SU-DHL-6 (cell line): ENCODE measurements at regions not wholly inside any gene's neighbourhood (a gene's known extent, or its start where the extent isn't known, plus 50 kb on each side); places are given as distances from the start of the nearest gene placed in this dataset.

Experiments
- H2AFZ ChIP-seq: fragments of 200-600 bp; sonication (generic); 2 replicates; pipeline ENCODE4 v1.6.1; 2014; ENCODE audit warnings: low read depth, mild to moderate bottlenecking, moderate library complexity, mixed read lengths, antibody characterized with exemption, low read length; ENCODE audit not compliant: severe bottlenecking
- H3F3A ChIP-seq: fragments of 200-600 bp; shearing (Covaris generic); 2 replicates; pipeline ENCODE4 v1.6.0; 2016; ENCODE audit warnings: antibody characterized with exemption, mild to moderate bottlenecking; ENCODE audit not compliant: insufficient read depth
- H3K27ac ChIP-seq: fragments of 200-600 bp; sonication (generic); 2 replicates; pipeline ENCODE4 v1.5.1; 2016; ENCODE audit warnings: low read depth, mild to moderate bottlenecking, low read length, moderate library complexity, mixed read lengths
- H3K27me3 ChIP-seq: fragments of 200-600 bp; sonication (generic), shearing (Covaris generic); 2 replicates; pipeline ENCODE4 v1.6.0; 2014; ENCODE audit warnings: mild to moderate bottlenecking, low read length
- H3K36me3 ChIP-seq: fragments of 200-600 bp; sonication (generic); 2 replicates; pipeline ENCODE4 v1.6.1; 2014; ENCODE audit warnings: mild to moderate bottlenecking, low read length, mixed read lengths
- H3K4me2 ChIP-seq: fragments of 300-600, 200-600 bp; shearing (Covaris generic), sonication (generic); 2 replicates; pipeline ENCODE4 v1.6.0; 2014; ENCODE audit warnings: low read length, low read depth, mild to moderate bottlenecking; ENCODE audit not compliant: poor library complexity, severe bottlenecking
- H3K4me3 ChIP-seq: fragments of 200-600 bp; sonication (generic); 2 replicates; pipeline ENCODE4 v1.5.1; 2014; ENCODE audit warnings: antibody characterized with exemption, low read length, mild to moderate bottlenecking, mixed read lengths; ENCODE audit not compliant: insufficient read depth, poor library complexity, severe bottlenecking
- H3K79me2 ChIP-seq: fragments of 200-600 bp; sonication (generic); 2 replicates; pipeline ENCODE4 v1.6.1; 2014; ENCODE audit warnings: mild to moderate bottlenecking, low read length, moderate library complexity; ENCODE audit not compliant: insufficient read depth
- H3K9ac ChIP-seq: fragments of 200-600 bp; sonication (generic); 2 replicates; pipeline ENCODE4 v1.7.0; 2014; ENCODE audit warnings: mild to moderate bottlenecking, low read length
- H3K9me2 ChIP-seq: fragments of 200-600 bp; sonication (generic); replicated peaks from 2 replicates; pipeline ENCODE4 v1.6.1; 2014; ENCODE audit warnings: low read length; ENCODE audit not compliant: insufficient read depth
- H3K9me3 ChIP-seq: fragments of 200-600 bp; sonication (generic); 2 replicates; pipeline ENCODE4 v1.6.1; 2014; ENCODE audit warnings: low read length, mixed read lengths; ENCODE audit not compliant: insufficient read depth
- H4K20me1 ChIP-seq: fragments of 200-600 bp; sonication (generic); 2 replicates; pipeline ENCODE4 v1.6.1; 2014; ENCODE audit warnings: low read depth, mild to moderate bottlenecking, antibody characterized with exemption, low read length, moderate library complexity, mixed read lengths
- EZH2phosphoT487 ChIP-seq: fragments of 200-600 bp; sonication (generic), shearing (Covaris generic); conservative IDR thresholded peaks from 2 replicates; pipeline ENCODE4 v1.6.1; 2018; ENCODE audit warnings: mild to moderate bottlenecking, antibody characterized with exemption, low read length, moderate library complexity, mixed read lengths
- TF ChIP-seq, protein P1 (sequence below): fragments of 200-600 bp; sonication (generic); IDR thresholded peaks from one replicate; pipeline ENCODE4 v1.5.1; 2017; ENCODE audit warnings: antibody characterized with exemption, mild to moderate bottlenecking, low read length, moderate library complexity; ENCODE audit not compliant: insufficient read depth, poor library complexity, severe bottlenecking

DNA sequence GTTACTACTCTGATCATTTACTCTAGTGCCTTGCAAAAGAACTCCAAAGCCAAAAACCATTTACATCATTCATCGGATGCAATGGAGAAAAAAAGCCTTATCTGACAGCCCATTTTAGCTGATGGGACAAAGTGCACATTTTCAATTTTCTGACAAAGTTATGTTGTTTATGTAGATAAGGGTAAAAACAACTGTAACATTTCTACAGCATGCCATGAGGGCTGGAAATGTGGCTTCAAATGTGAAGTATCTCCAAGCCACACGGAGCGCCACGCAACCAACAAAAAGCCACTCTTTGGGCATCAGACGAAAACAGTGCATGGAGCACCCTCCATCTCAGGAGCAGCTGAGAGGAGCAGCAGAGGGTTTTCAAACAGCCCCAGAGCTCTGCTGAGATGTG lies 364.6 kb upstream of the ZNF507 start:
- no peak overlapping the region for H3K4me2 ChIP-seq
- no peak overlapping the region for H2AFZ ChIP-seq
- no peaks in the 10 kb centered on the region for H4K20me1 ChIP-seq
- H3K9me3 ChIP-seq = no peaks in the 10 kb centered on the region
- TF ChIP-seq, protein P1, sequence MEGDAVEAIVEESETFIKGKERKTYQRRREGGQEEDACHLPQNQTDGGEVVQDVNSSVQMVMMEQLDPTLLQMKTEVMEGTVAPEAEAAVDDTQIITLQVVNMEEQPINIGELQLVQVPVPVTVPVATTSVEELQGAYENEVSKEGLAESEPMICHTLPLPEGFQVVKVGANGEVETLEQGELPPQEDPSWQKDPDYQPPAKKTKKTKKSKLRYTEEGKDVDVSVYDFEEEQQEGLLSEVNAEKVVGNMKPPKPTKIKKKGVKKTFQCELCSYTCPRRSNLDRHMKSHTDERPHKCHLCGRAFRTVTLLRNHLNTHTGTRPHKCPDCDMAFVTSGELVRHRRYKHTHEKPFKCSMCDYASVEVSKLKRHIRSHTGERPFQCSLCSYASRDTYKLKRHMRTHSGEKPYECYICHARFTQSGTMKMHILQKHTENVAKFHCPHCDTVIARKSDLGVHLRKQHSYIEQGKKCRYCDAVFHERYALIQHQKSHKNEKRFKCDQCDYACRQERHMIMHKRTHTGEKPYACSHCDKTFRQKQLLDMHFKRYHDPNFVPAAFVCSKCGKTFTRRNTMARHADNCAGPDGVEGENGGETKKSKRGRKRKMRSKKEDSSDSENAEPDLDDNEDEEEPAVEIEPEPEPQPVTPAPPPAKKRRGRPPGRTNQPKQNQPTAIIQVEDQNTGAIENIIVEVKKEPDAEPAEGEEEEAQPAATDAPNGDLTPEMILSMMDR = no peak
- TF ChIP-seq EZH2phosphoT487 = no peak
- H3F3A ChIP-seq = no peaks in the 10 kb centered on the region
- H3K36me3 ChIP-seq = no peaks in the 10 kb centered on the region
- no peak overlapping the region for H3K9ac ChIP-seq
- no peaks in the 10 kb centered on the region for H3K27me3 ChIP-seq
- no peak overlapping the region for H3K27ac ChIP-seq
- no peak overlapping the region for H3K4me3 ChIP-seq
- H3K9me2 ChIP-seq = no peaks in the 10 kb centered on the region
- no peaks in the 10 kb centered on the region for H3K79me2 ChIP-seq

DNA sequence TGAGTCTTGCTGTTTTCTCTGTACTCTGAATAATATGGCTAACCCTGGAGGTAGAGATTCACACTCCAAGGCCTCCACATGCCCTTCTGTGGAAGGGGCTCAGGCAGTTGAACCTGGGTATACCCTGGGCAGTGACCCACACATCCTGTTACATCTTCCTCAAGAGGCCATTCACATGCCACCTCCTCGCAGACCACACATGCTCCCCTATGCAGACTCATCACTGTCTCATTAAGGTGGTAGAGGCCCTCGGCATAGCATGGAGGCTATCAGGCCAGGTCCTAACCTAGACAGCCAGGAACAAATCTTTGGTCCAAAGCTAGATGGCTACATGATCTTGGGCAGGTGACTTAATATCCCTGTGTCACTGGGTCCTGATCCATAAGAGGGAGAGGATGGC lies 363.9 kb upstream of the ZNF507 start:
- Histone ChIP-seq H3K9ac (no peak overlapping the region), H3K4me2 (no peak overlapping the region), H3K27ac (no peak overlapping the region), H3K36me3 (no peaks in the 10 kb centered on the region), H3K27me3 (no peaks in the 10 kb centered on the region), H2AFZ (no peak overlapping the region), H3K79me2 (no peaks in the 10 kb centered on the region), H3K4me3 (no peak overlapping the region), H4K20me1 (no peaks in the 10 kb centered on the region), H3K9me3 (no peaks in the 10 kb centered on the region), H3F3A (no peaks in the 10 kb centered on the region), H3K9me2 (no peaks in the 10 kb centered on the region)
- no peak for TF ChIP-seq EZH2phosphoT487
- TF ChIP-seq, protein P1 = no peak

DNA sequence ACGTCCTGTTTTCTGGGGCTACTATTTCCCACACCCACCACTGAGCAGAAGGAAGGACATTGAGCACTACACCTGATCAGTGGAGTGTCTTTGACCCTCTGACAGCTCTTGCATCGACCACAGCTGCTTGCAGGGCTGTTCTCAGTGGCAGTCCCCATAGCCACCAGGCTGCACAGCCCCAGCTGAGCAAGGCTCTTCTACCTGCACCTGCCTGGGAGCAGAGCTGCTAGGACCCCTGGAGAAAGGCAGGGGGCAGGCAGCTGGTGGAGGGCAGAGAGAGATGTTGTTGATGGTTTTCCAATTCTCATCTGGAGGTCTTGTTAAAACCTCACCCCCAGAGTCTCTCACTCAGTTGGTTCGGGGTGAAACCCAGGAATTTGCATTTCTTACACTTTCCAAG lies 361.8 kb upstream of the ZNF507 start:
- no peaks in the 10 kb centered on the region for H3F3A ChIP-seq
- no peaks in the 10 kb centered on the region for H3K79me2 ChIP-seq
- no peaks in the 10 kb centered on the region for H3K36me3 ChIP-seq
- no peaks in the 10 kb centered on the region for H4K20me1 ChIP-seq
- H3K9me2 ChIP-seq = no peaks in the 10 kb centered on the region
- H3K9ac ChIP-seq = no peak overlapping the region
- no peak for TF ChIP-seq EZH2phosphoT487
- TF ChIP-seq, protein P1 = no peak
- H2AFZ ChIP-seq = no peak overlapping the region
- no peak overlapping the region for H3K4me3 ChIP-seq
- no peaks in the 10 kb centered on the region for H3K9me3 ChIP-seq
- H3K4me2 ChIP-seq = no peak overlapping the region
- no peak overlapping the region for H3K27ac ChIP-seq
- H3K27me3 ChIP-seq = no peaks in the 10 kb centered on the region
